Mesenchymal stem cell (in vitro differentiated cells and primary cell): ENCODE measurements at regions not wholly inside any gene's neighbourhood (a gene's known extent, or its start where the extent isn't known, plus 50 kb on each side); places are given as distances from the start of the nearest gene placed in this dataset.

Experiments used
- DNase-seq: peaks from one replicate; pipeline ENCODE4 v3.0.0-alpha.2; 2013
- H2AFZ ChIP-seq: one replicate; pipeline ENCODE4 v1.6.1; 2013; ENCODE audit warnings: low read depth, mild to moderate bottlenecking, control low read depth, inconsistent platforms, low read length, moderate library complexity
- H2AK5ac ChIP-seq: 2 replicates; pipeline ENCODE4 v1.6.1; 2013; ENCODE audit warnings: low read length, moderate library complexity, mild to moderate bottlenecking, inconsistent platforms; ENCODE audit not compliant: severe bottlenecking
- H2BK120ac ChIP-seq: one replicate; pipeline ENCODE4 v1.6.1; 2013; ENCODE audit warnings: low read depth, mild to moderate bottlenecking, inconsistent platforms, low read length, moderate library complexity
- H2BK12ac ChIP-seq, 2 experiments: one replicate each; pipeline ENCODE4 v1.6.1; 2013; ENCODE audit warnings: inconsistent platforms in 2 of 2, low read length in 2 of 2, mild to moderate bottlenecking in 2 of 2, moderate library complexity in 2 of 2, control low read depth in 1 of 2
- H2BK15ac ChIP-seq: one replicate; pipeline ENCODE4 v1.6.1; 2013; ENCODE audit warnings: mild to moderate bottlenecking, low read depth, inconsistent platforms; ENCODE audit not compliant: poor library complexity, severe bottlenecking
- H2BK5ac ChIP-seq: 2 replicates; pipeline ENCODE4 v1.6.1; 2013; ENCODE audit warnings: low read depth, mild to moderate bottlenecking, low read length, control low read depth, inconsistent platforms; ENCODE audit not compliant: poor library complexity, severe bottlenecking
- H3K14ac ChIP-seq, 2 experiments: one replicate each; pipeline ENCODE4 v1.6.1; 2013; ENCODE audit warnings: inconsistent platforms in 2 of 2, low read length in 2 of 2, control low read depth in 1 of 2, mild to moderate bottlenecking in 1 of 2, moderate library complexity in 1 of 2
- H3K18ac ChIP-seq, 2 experiments: one replicate each; pipeline ENCODE4 v1.6.1; 2013; ENCODE audit warnings: inconsistent platforms in 2 of 2, low read length in 2 of 2, control low read depth in 1 of 2, low read depth in 1 of 2, mild to moderate bottlenecking in 1 of 2
- H3K23ac ChIP-seq, 2 experiments: one replicate each; pipeline ENCODE4 v1.6.1; 2013; ENCODE audit warnings: inconsistent platforms in 2 of 2, low read length in 2 of 2, mild to moderate bottlenecking in 2 of 2, moderate library complexity in 2 of 2, control low read depth in 1 of 2
- H3K27ac ChIP-seq: 2 replicates; pipeline ENCODE4 v1.5.1; 2013; ENCODE audit warnings: mild to moderate bottlenecking, moderate library complexity, low read length, control low read depth, inconsistent platforms; ENCODE audit not compliant: poor library complexity, severe bottlenecking
- H3K27me3 ChIP-seq, 2 experiments: 2 replicates each; pipeline versions ENCODE4 v1.6.1 to v1.7.0; 2013; ENCODE audit warnings: low read length in 2 of 2, mild to moderate bottlenecking in 2 of 2, moderate library complexity in 2 of 2, control low read depth in 1 of 2, inconsistent platforms in 1 of 2; ENCODE audit not compliant: control insufficient read depth in 1 of 2, insufficient read depth in 1 of 2
- H3K36me3 ChIP-seq, 2 experiments: 2 replicates each; pipeline versions ENCODE4 v1.6.1 to v1.7.0; 2013; ENCODE audit warnings: low read length in 2 of 2, control low read depth in 1 of 2, inconsistent platforms in 1 of 2, low read depth in 1 of 2, mild to moderate bottlenecking in 1 of 2; ENCODE audit not compliant: insufficient read depth in 2 of 2, control insufficient read depth in 1 of 2
- H3K4ac ChIP-seq, 2 experiments: one replicate each; pipeline ENCODE4 v1.6.1; 2013; ENCODE audit warnings: inconsistent platforms in 2 of 2, low read length in 2 of 2, mild to moderate bottlenecking in 2 of 2, moderate library complexity in 2 of 2, control low read depth in 1 of 2, low read depth in 1 of 2
- H3K4me1 ChIP-seq: 2 replicates; pipeline ENCODE4 v1.6.1; 2013; ENCODE audit warnings: low read depth, low read length, control low read depth; ENCODE audit not compliant: control insufficient read depth, insufficient read depth
- H3K4me2 ChIP-seq: 2 replicates; pipeline ENCODE4 v1.6.1; 2013; ENCODE audit warnings: low read length, mild to moderate bottlenecking, inconsistent platforms; ENCODE audit not compliant: poor library complexity, severe bottlenecking
- H3K4me3 ChIP-seq, 2 experiments: 2 replicates each; pipeline versions ENCODE4 v1.5.1 to v1.7.0; 2013; ENCODE audit warnings: low read length in 2 of 2, mild to moderate bottlenecking in 2 of 2, control low read depth in 1 of 2, low read depth in 1 of 2; ENCODE audit not compliant: insufficient read depth in 1 of 2
- H3K79me1 ChIP-seq: replicated peaks from 2 replicates; pipeline ENCODE4 v1.6.1; 2013; ENCODE audit warnings: mild to moderate bottlenecking, control low read depth, low read length, inconsistent platforms; ENCODE audit not compliant: poor library complexity, severe bottlenecking
- H3K9ac ChIP-seq: 2 replicates; pipeline ENCODE4 v1.7.0; 2013; ENCODE audit warnings: mild to moderate bottlenecking, low read length, moderate library complexity
- H3K9me3 ChIP-seq: 2 replicates; pipeline ENCODE4 v1.7.0; 2013; ENCODE audit warnings: mild to moderate bottlenecking, low read length; ENCODE audit not compliant: control insufficient read depth
- H4K8ac ChIP-seq: one replicate; pipeline ENCODE4 v1.6.1; 2013; ENCODE audit warnings: inconsistent platforms, mild to moderate bottlenecking, low read length, moderate library complexity
- H4K91ac ChIP-seq: one replicate; pipeline ENCODE4 v1.6.1; 2013; ENCODE audit warnings: mild to moderate bottlenecking, low read length, inconsistent platforms
- WGBS: methylation state at CpG from one replicate; pipeline ENCODE4 v1.1.7; 2013; ENCODE audit warnings: mixed read lengths; 5-methylcytosine and 5-hydroxymethylcytosine counted together

GRCh38 chr4:29326816-29327215 lies 1393.4 kb upstream of the PCDH7 start:
- Histone ChIP-seq H2AFZ (no peak overlapping the region), H3K27me3 (no peaks in the 10 kb centered on the region), H2BK15ac (no peak overlapping the region), H3K27ac (no peak overlapping the region), H3K14ac (no peak overlapping the region), H3K79me1 (no peaks in the 10 kb centered on the region), H3K9me3 (no peaks in the 10 kb centered on the region), H3K18ac (no peak overlapping the region), H3K9ac (no peak overlapping the region), H2AK5ac (no peak overlapping the region), H2BK5ac (no peak overlapping the region), H3K36me3 (no peaks in the 10 kb centered on the region), H3K4ac (no peak overlapping the region), H3K4me1 (no peaks in the 10 kb centered on the region), H3K4me2 (no peak overlapping the region), H4K8ac (no peak overlapping the region), H3K23ac (no peak overlapping the region), H2BK12ac (no peak overlapping the region), H4K91ac (no peak overlapping the region), H3K4me3 (no peak overlapping the region), H2BK120ac (no peak overlapping the region)
- DNase-seq, result no peak
- WGBS, result 52% methylated on average over 2 of the region's 2 CpGs

- Histone ChIP-seq H3K23ac (no peak overlapping the region), H3K27ac (no peak overlapping the region), H3K27me3 (no peaks in the 10 kb centered on the region), H2AFZ (no peak overlapping the region), H3K18ac (no peak overlapping the region), H2BK5ac (no peak overlapping the region), H3K36me3 (no peaks in the 10 kb centered on the region), H3K4me2 (no peak overlapping the region), H4K91ac (no peak overlapping the region), H3K4me3 (no peak overlapping the region), H3K9me3 (no peaks in the 10 kb centered on the region), H4K8ac (no peak overlapping the region), H3K4ac (no peak overlapping the region), H2BK15ac (no peak overlapping the region), H3K9ac (no peak overlapping the region), H2BK120ac (no peak overlapping the region), H3K4me1 (no peaks in the 10 kb centered on the region), H3K14ac (no peak overlapping the region), H2AK5ac (no peak overlapping the region), H2BK12ac (no peak overlapping the region), H3K79me1 (no peaks in the 10 kb centered on the region)
- DNase-seq, result no peak
- 91% methylated on average over 1 of the region's 1 CpG for WGBS
These were observed 1383.3 kb upstream of the PCDH7 start for GRCh38 chr4:29336861-29337260.

- Histone ChIP-seq H3K9ac (no peak overlapping the region), H2BK12ac (no peak overlapping the region), H3K79me1 (no peaks in the 10 kb centered on the region), H3K4me3 (no peak overlapping the region), H2AK5ac (no peak overlapping the region), H2BK5ac (no peak overlapping the region), H3K23ac (no peak overlapping the region), H3K14ac (no peak overlapping the region), H3K27me3 (no peaks in the 10 kb centered on the region), H2AFZ (no peak overlapping the region), H2BK15ac (no peak overlapping the region), H4K91ac (no peak overlapping the region), H3K4ac (no peak overlapping the region), H2BK120ac (no peak overlapping the region), H3K36me3 (no peaks in the 10 kb centered on the region), H3K27ac (no peak overlapping the region), H3K4me2 (no peak overlapping the region), H3K9me3 (no peaks in the 10 kb centered on the region), H3K4me1 (no peaks in the 10 kb centered on the region), H3K18ac (no peak overlapping the region), H4K8ac (no peak overlapping the region)
- no peak for DNase-seq
- WGBS, result 100% methylated on average over 2 of the region's 2 CpGs
These were observed 1347.2 kb upstream of the PCDH7 start for GRCh38 chr4:29372971-29373370.

- no peaks in the 10 kb centered on the region for H3K4me1 ChIP-seq
- no peak overlapping the region for H2AK5ac ChIP-seq
- H4K91ac ChIP-seq, result no peak overlapping the region
- H2AFZ ChIP-seq, result no peak overlapping the region
- no peak overlapping the region for H3K9ac ChIP-seq
- no peak overlapping the region for H4K8ac ChIP-seq
- no peak overlapping the region for H2BK120ac ChIP-seq
- no peak overlapping the region for H3K23ac ChIP-seq
- H3K36me3 ChIP-seq, result no peaks in the 10 kb centered on the region
- WGBS, result 33% methylated on average over 1 of the region's 1 CpG
- H3K79me1 ChIP-seq, result no peaks in the 10 kb centered on the region
- no peak overlapping the region for H3K4ac ChIP-seq
- H3K4me2 ChIP-seq, result no peak overlapping the region
- H2BK5ac ChIP-seq, result no peak overlapping the region
- no peaks in the 10 kb centered on the region for H3K27me3 ChIP-seq
- no peak overlapping the region for H3K18ac ChIP-seq
- H3K4me3 ChIP-seq, result no peak overlapping the region
- no peak overlapping the region for H2BK12ac ChIP-seq
- no peak overlapping the region for H3K27ac ChIP-seq
- H2BK15ac ChIP-seq, result no peak overlapping the region
- H3K14ac ChIP-seq, result no peak overlapping the region
- no peaks in the 10 kb centered on the region for H3K9me3 ChIP-seq
- DNase-seq, result no peak
These were observed 1344.5 kb upstream of the PCDH7 start for GRCh38 chr4:29375716-29376115.
